Cardiac muscle cell (in vitro differentiated cells and primary cell): ENCODE measurements at regions not wholly inside any gene's neighbourhood (a gene's known extent, or its start where the extent isn't known, plus 50 kb on each side); places are given as distances from the start of the nearest gene placed in this dataset.

Experiments
- DNase-seq, 2 donors: peaks; one replicate each; pipeline versions ENCODE4 v3.0.0 to v3.0.0-alpha.2; 2010 to 2017; ENCODE audit warnings: low read depth in 1 of 2, low spot score in 1 of 2
- H3K27ac ChIP-seq: fragments of 200-600 bp; sonication (generic); 2 replicates; pipeline ENCODE4 v1.5.1; 2016
- H3K27me3 ChIP-seq: fragments of 200-600 bp; sonication (generic); 2 replicates; pipeline ENCODE4 v1.6.0; 2016; ENCODE audit warnings: control low read depth
- H3K36me3 ChIP-seq: fragments of 200-600 bp; sonication (generic); 2 replicates; pipeline ENCODE4 v1.5.1; 2016; ENCODE audit warnings: control low read depth
- H3K4me1 ChIP-seq: fragments of 200-600 bp; sonication (generic); 2 replicates; pipeline ENCODE4 v1.8.1; 2017; ENCODE audit warnings: low read depth, mild to moderate bottlenecking, mixed run types
- H3K4me3 ChIP-seq: fragments of 200-600 bp; sonication (generic); 2 replicates; pipeline ENCODE4 v1.5.1; 2016; ENCODE audit warnings: mild to moderate bottlenecking
- H3K9me3 ChIP-seq: fragments of 200-600 bp; sonication (generic); 2 replicates; pipeline ENCODE4 v1.5.1; 2017; ENCODE audit warnings: low read depth, mild to moderate bottlenecking, control low read depth
- CTCF ChIP-seq: IDR thresholded peaks from 2 replicates; pipeline ENCODE4 v1.5.1; 2012; ENCODE audit warnings: low read depth, mild to moderate bottlenecking, low read length

GRCh38 chr20:18906046-18906445 lies 92.5 kb downstream of the SCP2D1 start:
- Histone ChIP-seq H3K27ac (no peak overlapping the region), H3K4me1 (no peaks in the 10 kb centered on the region), H3K9me3 (no peaks in the 10 kb centered on the region), H3K27me3 (no peaks in the 10 kb centered on the region), H3K36me3 (no peaks in the 10 kb centered on the region), H3K4me3 (no peak overlapping the region)
- TF ChIP-seq CTCF = no peak
- DNase-seq = no peak

- H3K27me3 ChIP-seq = no peaks in the 10 kb centered on the region
- H3K36me3 ChIP-seq = no peaks in the 10 kb centered on the region
- no peak for TF ChIP-seq CTCF
- H3K9me3 ChIP-seq = no peaks in the 10 kb centered on the region
- no peak overlapping the region for H3K4me3 ChIP-seq
- H3K27ac ChIP-seq = no peak overlapping the region
- H3K4me1 ChIP-seq = no peaks in the 10 kb centered on the region
- no peak for DNase-seq
Measured at GRCh38 chr20:18907353-18907752, 93.8 kb downstream of the SCP2D1 start.

GRCh38 chr20:18908109-18908508 lies 94.5 kb downstream of the SCP2D1 start:
- no peaks in the 10 kb centered on the region for H3K4me1 ChIP-seq
- no peak for DNase-seq
- H3K27ac ChIP-seq = no peak overlapping the region
- H3K27me3 ChIP-seq = no peaks in the 10 kb centered on the region
- H3K9me3 ChIP-seq = no peaks in the 10 kb centered on the region
- H3K4me3 ChIP-seq = no peak overlapping the region
- no peaks in the 10 kb centered on the region for H3K36me3 ChIP-seq
- no peak for TF ChIP-seq CTCF

- Histone ChIP-seq H3K27ac (no peak overlapping the region), H3K9me3 (no peaks in the 10 kb centered on the region), H3K36me3 (no peaks in the 10 kb centered on the region), H3K4me1 (no peaks in the 10 kb centered on the region), H3K27me3 (no peaks in the 10 kb centered on the region), H3K4me3 (no peak overlapping the region)
- no peak for TF ChIP-seq CTCF
- no peak for DNase-seq
Measured at GRCh38 chr20:18909254-18909653, 95.7 kb downstream of the SCP2D1 start.

GRCh38 chr20:18913701-18914100 lies 100.1 kb downstream of the SCP2D1 start:
- no peaks in the 10 kb centered on the region for H3K9me3 ChIP-seq
- H3K4me3 ChIP-seq = no peak overlapping the region
- H3K36me3 ChIP-seq = no peaks in the 10 kb centered on the region
- no peaks in the 10 kb centered on the region for H3K4me1 ChIP-seq
- no peak for DNase-seq
- H3K27me3 ChIP-seq = no peaks in the 10 kb centered on the region
- no peak overlapping the region for H3K27ac ChIP-seq
- no peak for TF ChIP-seq CTCF

- Histone ChIP-seq H3K4me1 (no peaks in the 10 kb centered on the region), H3K27me3 (no peaks in the 10 kb centered on the region), H3K36me3 (no peaks in the 10 kb centered on the region), H3K27ac (no peak overlapping the region), H3K4me3 (no peak overlapping the region), H3K9me3 (no peaks in the 10 kb centered on the region)
- no peak for TF ChIP-seq CTCF
- no peak for DNase-seq
Measured at GRCh38 chr20:18914796-18915195, 101.2 kb downstream of the SCP2D1 start.
